B cell (primary cell): ENCODE measurements at regions not wholly inside any gene's neighbourhood (a gene's known extent, or its start where the extent isn't known, plus 50 kb on each side); places are given as distances from the start of the nearest gene placed in this dataset.

Experiments used
- ATAC-seq: fragments of 200-7000 bp; cut with Tn5 transposase; one replicate; pipeline ENCODE4 v1.10.0; 2021; ENCODE audit warnings: low read depth, mild to moderate bottlenecking, moderate number of reproducible peaks, moderate library complexity
- CTCF ChIA-PET: fragments of 350-600 bp; sonication (Branson Sonifier 250); formaldehyde crosslinking; loops from one replicate; lab custom pipeline; 2021; ENCODE audit warnings: antibody characterized with exemption, inconsistent platforms; lab: Charles Lee
- POLR2A ChIA-PET: fragments of 350-600 bp; sonication (Branson Sonifier 250); formaldehyde crosslinking; loops from one replicate; lab custom pipeline; 2021; ENCODE audit warnings: antibody characterized with exemption; lab: Charles Lee
- DNase-seq: peaks from one replicate; pipeline ENCODE4 v3.0.0; 2013
- H2AFZ ChIP-seq: 2 replicates; pipeline ENCODE4 v1.6.1; 2012; ENCODE audit warnings: mild to moderate bottlenecking, low read depth, low read length; ENCODE audit not compliant: insufficient read depth, poor library complexity, severe bottlenecking
- H3K27ac ChIP-seq, 2 donors: 1 replicate in 1 of 2; 2 replicates in 1 of 2; pipeline ENCODE4 v1.5.1; 2012 to 2013; ENCODE audit warnings: low read length in 2 of 2, mild to moderate bottlenecking in 2 of 2, moderate library complexity in 1 of 2
- H3K27me3 ChIP-seq, 4 experiments: fragments of 200-600 bp in 1 of 4; sonication (generic) in 1 of 4; replicated peaks in 1 of 4; 1 replicate in 2 of 4; 2 replicates in 2 of 4; pipeline versions ENCODE4 v1.6.1 to v1.7.0; 2013 to 2016; ENCODE audit warnings: low read length in 3 of 4, mild to moderate bottlenecking in 2 of 4, mixed read lengths in 1 of 4, moderate library complexity in 1 of 4; ENCODE audit not compliant: insufficient read depth in 4 of 4, control insufficient read depth in 3 of 4; ENCODE audit errors: control extremely low read depth in 1 of 4
- H3K36me3 ChIP-seq, 2 experiments: replicated peaks in 1 of 2; 1 replicate in 1 of 2; 2 replicates in 1 of 2; pipeline versions ENCODE4 v1.6.1 to v1.7.1; 2013; ENCODE audit warnings: low read length in 1 of 2; ENCODE audit not compliant: insufficient read depth in 2 of 2, control insufficient read depth in 1 of 2; ENCODE audit errors: control extremely low read depth in 1 of 2, extremely low read depth in 1 of 2
- H3K4me1 ChIP-seq, 2 donors: fragments of 200-600 bp in 1 of 2; sonication (generic) in 1 of 2; 1 replicate in 1 of 2; 2 replicates in 1 of 2; pipeline versions ENCODE4 v1.5.1 to v1.6.1; 2013 to 2017; ENCODE audit warnings: low read length in 2 of 2; ENCODE audit not compliant: control insufficient read depth in 2 of 2, insufficient read depth in 2 of 2
- H3K4me2 ChIP-seq: replicated peaks from 2 replicates; pipeline ENCODE3; 2012; ENCODE audit warnings: mild to moderate bottlenecking, low read depth, low read length; ENCODE audit not compliant: poor library complexity, severe bottlenecking
- H3K4me3 ChIP-seq, 5 experiments: fragments of 200-600 bp in 1 of 5; sonication (generic) in 1 of 5; 1 replicate in 3 of 5; 2 replicates in 2 of 5; pipeline versions ENCODE4 v1.5.1 to v1.7.0; 2011 to 2016; ENCODE audit warnings: low read length in 4 of 5, mild to moderate bottlenecking in 4 of 5, low read depth in 2 of 5, control low read depth in 1 of 5, moderate library complexity in 1 of 5; ENCODE audit not compliant: insufficient read depth in 1 of 5; ENCODE audit errors: control extremely low read depth in 1 of 5, extremely low read depth in 1 of 5
- H3K79me2 ChIP-seq: fragments of 200-600 bp; sonication (generic); one replicate; pipeline ENCODE4 v1.6.0; 2016; ENCODE audit warnings: low read length; ENCODE audit not compliant: control insufficient read depth, insufficient read depth
- H3K9ac ChIP-seq: fragments of 200-600 bp; sonication (generic); 2 replicates; pipeline ENCODE4 v1.6.1; 2017; ENCODE audit warnings: mild to moderate bottlenecking, low read length, moderate library complexity
- H3K9me3 ChIP-seq, 3 donors: one replicate each; pipeline versions ENCODE4 v1.6.1 to v1.7.1; 2013; ENCODE audit warnings: low read length in 2 of 3; ENCODE audit not compliant: control insufficient read depth in 2 of 3, insufficient read depth in 1 of 3; ENCODE audit errors: control extremely low read depth in 1 of 3
- H4K20me1 ChIP-seq: 2 replicates; pipeline ENCODE4 v1.6.0; 2012; ENCODE audit warnings: mild to moderate bottlenecking, low read length; ENCODE audit not compliant: insufficient read depth, control insufficient read depth, poor library complexity, severe bottlenecking
- H3K27ac Mint-ChIP-seq: one replicate; pipeline ENCODE4 v1.8.0; 2021; ENCODE audit warnings: mixed read lengths
- H3K27me3 Mint-ChIP-seq: one replicate; pipeline ENCODE4 v1.8.0; 2021; ENCODE audit warnings: mixed read lengths
- H3K4me1 Mint-ChIP-seq: one replicate; pipeline ENCODE4 v1.8.0; 2021; ENCODE audit warnings: mixed read lengths
- H3K4me3 Mint-ChIP-seq: one replicate; pipeline ENCODE4 v1.8.0; 2021; ENCODE audit warnings: mixed read lengths
- H3K9me3 Mint-ChIP-seq: one replicate; pipeline ENCODE4 v1.8.0; 2022; ENCODE audit warnings: mixed read lengths; ENCODE audit not compliant: insufficient read depth
- EZH2 ChIP-seq: IDR thresholded peaks from 2 replicates; pipeline ENCODE4 v1.6.1; 2012; ENCODE audit warnings: borderline replicate concordance, low read depth, mild to moderate bottlenecking, moderate library complexity, low read length; ENCODE audit not compliant: insufficient read depth, poor library complexity, severe bottlenecking
- WGBS: methylation state at CpG from one replicate; pipeline ENCODE4 v1.1.5; 2013; ENCODE audit warnings: missing lambda C conversion rate; ENCODE audit not compliant: insufficient coverage; 5-methylcytosine and 5-hydroxymethylcytosine counted together
- intact Hi-C: fragments of 100-400 bp; cut with micrococcal nuclease; formaldehyde crosslinking; loops from one replicate; pipeline ENCODE4 v1.10.0; 2022
- TF ChIP-seq, protein P1 (sequence below): fragments of 200-600 bp; IDR thresholded peaks from one replicate; pipeline ENCODE4 v1.8.0; 2022; ENCODE audit warnings: antibody characterized with exemption, mild to moderate bottlenecking

DNA sequence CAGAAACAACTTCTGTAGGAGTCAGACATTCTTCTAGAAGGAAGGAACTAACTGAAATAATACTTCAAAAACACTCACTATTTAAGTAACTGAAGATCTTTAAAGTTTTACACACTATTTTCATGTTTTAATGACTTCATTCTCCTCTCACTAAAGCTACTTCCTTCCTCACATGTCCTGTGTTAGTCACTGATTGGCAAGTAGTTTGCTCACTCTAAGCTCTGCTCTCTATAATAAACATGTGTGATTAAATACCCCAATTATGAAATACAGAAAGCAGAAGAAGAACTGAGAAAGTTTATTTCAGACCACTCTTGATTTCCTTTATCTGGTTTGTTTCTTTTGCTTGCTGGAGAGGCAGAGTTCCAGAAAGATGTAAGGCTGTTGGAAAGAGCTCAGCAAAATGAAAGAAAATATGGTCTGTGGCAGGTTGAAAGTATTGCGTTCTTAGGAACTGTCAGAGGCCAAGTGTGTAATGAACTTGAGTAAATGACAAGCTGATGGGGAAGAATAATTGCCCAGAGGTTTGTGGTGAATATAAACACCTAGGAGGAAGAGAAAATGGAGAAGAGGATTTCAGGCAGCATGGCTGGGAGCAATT is 522.0 kb upstream of the SEL1L start:
- Histone ChIP-seq H2AFZ (no peak overlapping the region), H3K36me3 (no peaks in the 10 kb centered on the region), H3K27ac (no peak overlapping the region), H3K4me1 (no peaks in the 10 kb centered on the region), H3K4me2 (no peak overlapping the region), H3K4me3 (no peak overlapping the region), H3K9ac (no peak overlapping the region), H3K79me2 (no peaks in the 10 kb centered on the region), H4K20me1 (no peaks in the 10 kb centered on the region), H3K9me3 (no peaks in the 10 kb centered on the region), H3K27me3 (no peaks in the 10 kb centered on the region)
- TF ChIP-seq EZH2 = no peak
- TF ChIP-seq, protein P1, sequence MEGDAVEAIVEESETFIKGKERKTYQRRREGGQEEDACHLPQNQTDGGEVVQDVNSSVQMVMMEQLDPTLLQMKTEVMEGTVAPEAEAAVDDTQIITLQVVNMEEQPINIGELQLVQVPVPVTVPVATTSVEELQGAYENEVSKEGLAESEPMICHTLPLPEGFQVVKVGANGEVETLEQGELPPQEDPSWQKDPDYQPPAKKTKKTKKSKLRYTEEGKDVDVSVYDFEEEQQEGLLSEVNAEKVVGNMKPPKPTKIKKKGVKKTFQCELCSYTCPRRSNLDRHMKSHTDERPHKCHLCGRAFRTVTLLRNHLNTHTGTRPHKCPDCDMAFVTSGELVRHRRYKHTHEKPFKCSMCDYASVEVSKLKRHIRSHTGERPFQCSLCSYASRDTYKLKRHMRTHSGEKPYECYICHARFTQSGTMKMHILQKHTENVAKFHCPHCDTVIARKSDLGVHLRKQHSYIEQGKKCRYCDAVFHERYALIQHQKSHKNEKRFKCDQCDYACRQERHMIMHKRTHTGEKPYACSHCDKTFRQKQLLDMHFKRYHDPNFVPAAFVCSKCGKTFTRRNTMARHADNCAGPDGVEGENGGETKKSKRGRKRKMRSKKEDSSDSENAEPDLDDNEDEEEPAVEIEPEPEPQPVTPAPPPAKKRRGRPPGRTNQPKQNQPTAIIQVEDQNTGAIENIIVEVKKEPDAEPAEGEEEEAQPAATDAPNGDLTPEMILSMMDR = no peak
- no peaks in the 10 kb centered on the region for H3K4me1 Mint-ChIP-seq
- 0% methylated on average over 1 of the region's 1 CpG for WGBS
- CTCF ChIA-PET = no interaction called here
- ATAC-seq (no peak), DNase-seq (no peak)
- intact Hi-C loops = no loop called here
- peaks cover 2% of the 10 kb centered on the region for H3K9me3 Mint-ChIP-seq
- POLR2A ChIA-PET = no interaction called here
- no peak overlapping the region for H3K27ac Mint-ChIP-seq
- H3K27me3 Mint-ChIP-seq = no peaks in the 10 kb centered on the region
- no peak overlapping the region for H3K4me3 Mint-ChIP-seq

DNA sequence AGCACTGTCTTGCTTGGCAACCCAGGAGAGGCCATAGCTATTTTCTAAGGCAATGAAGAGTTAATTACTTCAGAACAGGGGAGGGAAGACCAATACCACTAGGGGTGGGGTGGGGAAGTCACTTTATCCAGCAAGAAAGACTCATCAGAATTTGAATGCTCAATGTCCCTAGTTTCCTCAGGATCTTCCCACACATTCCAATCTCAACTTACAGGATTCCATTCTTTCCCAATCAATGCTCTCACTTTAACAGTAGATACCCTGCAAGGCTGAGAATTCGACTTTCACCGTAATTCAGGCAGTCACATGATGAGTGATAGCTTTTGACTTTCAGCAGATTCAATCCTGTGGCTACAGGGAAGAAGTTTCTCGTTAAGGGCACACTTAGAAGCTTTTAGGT is 526.6 kb upstream of the SEL1L start:
- ATAC-seq = no peak

More for the DNA sequence above, 526.6 kb upstream of the SEL1L start:
- no CpG with 5 or more reads among the region's 3 CpGs for WGBS
- no peak overlapping the region for H3K4me3 Mint-ChIP-seq
- H3K27me3 Mint-ChIP-seq = no peaks in the 10 kb centered on the region
- ChIA-PET POLR2A (no interaction called here), CTCF (no interaction called here)
- Histone ChIP-seq H3K9ac (no peak overlapping the region), H3K4me2 (no peak overlapping the region), H3K4me3 (no peak overlapping the region), H3K9me3 (no peaks in the 10 kb centered on the region), H2AFZ (no peak overlapping the region), H3K79me2 (no peaks in the 10 kb centered on the region), H3K4me1 (no peaks in the 10 kb centered on the region), H3K27me3 (no peaks in the 10 kb centered on the region), H4K20me1 (no peaks in the 10 kb centered on the region), H3K27ac (no peak overlapping the region), H3K36me3 (no peaks in the 10 kb centered on the region)
- TF ChIP-seq EZH2 = no peak
- TF ChIP-seq, protein P1 = no peak
- no peak overlapping the region for H3K27ac Mint-ChIP-seq
- H3K9me3 Mint-ChIP-seq = peaks cover 5% of the 10 kb centered on the region
- H3K4me1 Mint-ChIP-seq = no peaks in the 10 kb centered on the region
- DNase-seq = no peak
- intact Hi-C loops = no loop called here
